NT2/D1 (cell line): ENCODE measurements at regions not wholly inside any gene's neighbourhood (a gene's known extent, or its start where the extent isn't known, plus 50 kb on each side); places are given as distances from the start of the nearest gene placed in this dataset.

ENCODE experiments used
- YY1 ChIP-seq: IDR thresholded peaks from 2 replicates; pipeline ENCODE4 v1.6.1; 2011; ENCODE audit not compliant: insufficient read length, insufficient read depth
- ZNF274 ChIP-seq: IDR thresholded peaks from 2 replicates; pipeline ENCODE4 v1.6.1; 2011; ENCODE audit warnings: mild to moderate bottlenecking, low read depth, low read length

DNA sequence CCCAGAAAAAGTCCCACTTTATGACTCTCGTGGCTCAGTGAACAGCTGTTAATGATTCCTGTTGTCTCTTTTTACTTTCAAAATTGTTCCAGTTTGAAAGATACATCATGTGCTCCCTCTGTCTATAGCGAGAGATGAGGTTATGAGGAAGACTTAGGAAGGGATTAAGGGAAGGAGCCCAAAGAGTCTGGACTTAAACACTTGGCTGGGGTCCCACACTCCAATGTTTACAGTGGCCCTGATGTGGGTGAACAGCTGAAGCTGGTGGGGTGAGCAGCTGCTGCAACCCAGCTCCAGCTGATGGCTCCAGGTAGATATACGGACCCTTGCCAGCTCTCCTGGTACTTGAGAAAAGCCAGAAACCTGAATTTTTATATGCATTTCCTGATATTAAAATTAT, 84.5 kb upstream of the PLET1 start:
- TF ChIP-seq YY1 (no peak), ZNF274 (no peak)
